Vagina (tissue), 2 donors: ENCODE measurements at regions not wholly inside any gene's neighbourhood (a gene's known extent, or its start where the extent isn't known, plus 50 kb on each side); places are given as distances from the start of the nearest gene placed in this dataset.

Experiments used
- CTCF ChIP-seq, 3 experiments: fragments of 450-650 bp in 2 of 3; fragments of 200-600 bp in 1 of 3; sonication (generic) in 1 of 3; IDR thresholded peaks; one replicate each; pipeline ENCODE4 v1.5.1; 2017 to 2019; ENCODE audit warnings: antibody characterized with exemption in 3 of 3, mild to moderate bottlenecking in 2 of 3, moderate library complexity in 2 of 3
- POLR2A ChIP-seq, 2 donors: fragments of 450-650 bp; IDR thresholded peaks; one replicate each; pipeline ENCODE4 v1.6.1; 2017; ENCODE audit warnings: antibody characterized with exemption in 2 of 2, mild to moderate bottlenecking in 2 of 2, moderate library complexity in 2 of 2
- POLR2AphosphoS5 ChIP-seq, 2 donors: sonication (generic); formaldehyde crosslinking; IDR thresholded peaks; one replicate each; pipeline ENCODE4 v1.9.0; 2017; ENCODE audit warnings: antibody characterized with exemption in 2 of 2, mild to moderate bottlenecking in 2 of 2, low read depth in 1 of 2; ENCODE audit not compliant: insufficient read depth in 1 of 2

- TF ChIP-seq CTCF (IDR thresholded peaks at IDR 0.05) = no peak
- TF ChIP-seq POLR2A (IDR thresholded peaks at IDR 0.05) = no peak
- TF ChIP-seq POLR2AphosphoS5 (IDR thresholded peaks at IDR 0.05; ENCODE audit: insufficient read depth in 1 of 2, low read depth in 1 of 2) = no peak
Measured at GRCh38 chr1:98336472-98337083, 324.9 kb upstream of the SNX7 start.
